ENCODE measurements at regions not wholly inside any gene's neighbourhood (a gene's known extent, or its start where the extent isn't known, plus 50 kb on each side); places are given as distances from the start of the nearest gene placed in this dataset.
"Not testable (repeated sequence)": the region's sequence is repeated elsewhere in the genome, so short reads cannot be mapped to it uniquely, and the experiment has no call there.

- DNase-seq = no peak
- ChIA-PET POLR2A (no interaction called here), CTCF (no interaction called here)
These were observed 310.6 kb downstream of the ACTR3B start for GRCh38 chr7:153070141-153070540.

GRCh38 chr7:153072806-153073205 is 313.3 kb downstream of the ACTR3B start:
- no peaks in the 10 kb centered on the region for H3K4me1 ChIP-seq (ENCODE audit: control extremely low read depth in 1 of 4, control insufficient read depth in 4 of 4, insufficient read depth in 4 of 4, low read length in 3 of 4)
- no peak overlapping the region for H3K4me3 ChIP-seq (ENCODE audit: control insufficient read depth in 1 of 7, extremely low read depth in 1 of 7, insufficient read depth in 4 of 7, low read depth in 2 of 7, low read length in 6 of 7)
- no peak overlapping the region for H3K27ac ChIP-seq (ENCODE audit: insufficient read depth in 1 of 2, low read depth in 1 of 2, low read length in 2 of 2, poor library complexity in 1 of 2, severe bottlenecking in 2 of 2)
- H3K27me3 ChIP-seq (replicated peaks in 2 of 5; ENCODE audit: control insufficient read depth in 4 of 5, insufficient read depth in 5 of 5, low read length in 4 of 5) = no peaks in the 10 kb centered on the region
- CTCF ChIA-PET = no interaction called here
- H3K9me3 ChIP-seq (ENCODE audit: control extremely low read depth in 1 of 5, control insufficient read depth in 4 of 5, insufficient read depth in 2 of 5, low read depth in 1 of 5, low read length in 4 of 5) = no peaks in the 10 kb centered on the region
- H3K36me3 ChIP-seq (ENCODE audit: control insufficient read depth in 4 of 4, insufficient read depth in 4 of 4, low read length in 3 of 4) = no peaks in the 10 kb centered on the region
- 95% methylated on average over 4 of the region's 4 CpGs for WGBS (ENCODE audit: insufficient coverage)
- POLR2A ChIA-PET = no interaction called here
- DNase-seq = no peak

More at GRCh38 chr7:153070141-153070540, 310.6 kb downstream of the ACTR3B start:
- Histone ChIP-seq H3K27ac (ENCODE audit: insufficient read depth in 1 of 2, low read depth in 1 of 2, low read length in 2 of 2, poor library complexity in 1 of 2, severe bottlenecking in 2 of 2) (no peak overlapping the region), H3K36me3 (ENCODE audit: control insufficient read depth in 4 of 4, insufficient read depth in 4 of 4, low read length in 3 of 4) (no peaks in the 10 kb centered on the region), H3K27me3 (replicated peaks in 2 of 5; ENCODE audit: control insufficient read depth in 4 of 5, insufficient read depth in 5 of 5, low read length in 4 of 5) (no peaks in the 10 kb centered on the region), H3K9me3 (ENCODE audit: control extremely low read depth in 1 of 5, control insufficient read depth in 4 of 5, insufficient read depth in 2 of 5, low read depth in 1 of 5, low read length in 4 of 5) (no peaks in the 10 kb centered on the region), H3K4me1 (ENCODE audit: control extremely low read depth in 1 of 4, control insufficient read depth in 4 of 4, insufficient read depth in 4 of 4, low read length in 3 of 4) (no peaks in the 10 kb centered on the region), H3K4me3 (ENCODE audit: control insufficient read depth in 1 of 7, extremely low read depth in 1 of 7, insufficient read depth in 4 of 7, low read depth in 2 of 7, low read length in 6 of 7) (no peak overlapping the region)

GRCh38 chr7:153076289-153076688 is 316.7 kb downstream of the ACTR3B start:
- H3K4me1 ChIP-seq (ENCODE audit: control extremely low read depth in 1 of 4, control insufficient read depth in 4 of 4, insufficient read depth in 4 of 4, low read length in 3 of 4) = not testable (repeated sequence)
- no CpG with 5 or more reads among the region's 2 CpGs for WGBS (ENCODE audit: insufficient coverage)

GRCh38 chr7:153081496-153081895 is 321.9 kb downstream of the ACTR3B start:
- Histone ChIP-seq H3K36me3 (ENCODE audit: control insufficient read depth in 4 of 4, insufficient read depth in 4 of 4, low read length in 3 of 4) (no peaks in the 10 kb centered on the region), H3K4me1 (ENCODE audit: control extremely low read depth in 1 of 4, control insufficient read depth in 4 of 4, insufficient read depth in 4 of 4, low read length in 3 of 4) (no peaks in the 10 kb centered on the region), H3K9me3 (ENCODE audit: control extremely low read depth in 1 of 5, control insufficient read depth in 4 of 5, insufficient read depth in 2 of 5, low read depth in 1 of 5, low read length in 4 of 5) (no peaks in the 10 kb centered on the region), H3K27me3 (replicated peaks in 2 of 5; ENCODE audit: control insufficient read depth in 4 of 5, insufficient read depth in 5 of 5, low read length in 4 of 5) (no peaks in the 10 kb centered on the region), H3K4me3 (ENCODE audit: control insufficient read depth in 1 of 7, extremely low read depth in 1 of 7, insufficient read depth in 4 of 7, low read depth in 2 of 7, low read length in 6 of 7) (no peak overlapping the region), H3K27ac (ENCODE audit: insufficient read depth in 1 of 2, low read depth in 1 of 2, low read length in 2 of 2, poor library complexity in 1 of 2, severe bottlenecking in 2 of 2) (no peak overlapping the region)
- WGBS (ENCODE audit: insufficient coverage) = 93% methylated on average over 8 of the region's 8 CpGs
- CTCF ChIA-PET = no interaction called here
- no peak for DNase-seq
- POLR2A ChIA-PET = no interaction called here

More at GRCh38 chr7:153076289-153076688, 316.7 kb downstream of the ACTR3B start:
- H3K27me3 ChIP-seq (replicated peaks in 2 of 5; ENCODE audit: control insufficient read depth in 4 of 5, insufficient read depth in 5 of 5, low read length in 4 of 5); H3K9me3 ChIP-seq (ENCODE audit: control extremely low read depth in 1 of 5, control insufficient read depth in 4 of 5, insufficient read depth in 2 of 5, low read depth in 1 of 5, low read length in 4 of 5); CTCF ChIA-PET; H3K27ac ChIP-seq (ENCODE audit: insufficient read depth in 1 of 2, low read depth in 1 of 2, low read length in 2 of 2, poor library complexity in 1 of 2, severe bottlenecking in 2 of 2); H3K36me3 ChIP-seq (ENCODE audit: control insufficient read depth in 4 of 4, insufficient read depth in 4 of 4, low read length in 3 of 4); POLR2A ChIA-PET; DNase-seq; H3K4me3 ChIP-seq (ENCODE audit: control insufficient read depth in 1 of 7, extremely low read depth in 1 of 7, insufficient read depth in 4 of 7, low read depth in 2 of 7, low read length in 6 of 7): not testable (repeated sequence)

GRCh38 chr7:153084278-153084677 is 324.7 kb downstream of the ACTR3B start:
- Histone ChIP-seq H3K9me3 (ENCODE audit: control extremely low read depth in 1 of 5, control insufficient read depth in 4 of 5, insufficient read depth in 2 of 5, low read depth in 1 of 5, low read length in 4 of 5) (no peaks in the 10 kb centered on the region), H3K4me1 (ENCODE audit: control extremely low read depth in 1 of 4, control insufficient read depth in 4 of 4, insufficient read depth in 4 of 4, low read length in 3 of 4) (no peaks in the 10 kb centered on the region), H3K36me3 (ENCODE audit: control insufficient read depth in 4 of 4, insufficient read depth in 4 of 4, low read length in 3 of 4) (no peaks in the 10 kb centered on the region), H3K4me3 (ENCODE audit: control insufficient read depth in 1 of 7, extremely low read depth in 1 of 7, insufficient read depth in 4 of 7, low read depth in 2 of 7, low read length in 6 of 7) (no peak overlapping the region), H3K27me3 (replicated peaks in 2 of 5; ENCODE audit: control insufficient read depth in 4 of 5, insufficient read depth in 5 of 5, low read length in 4 of 5) (no peaks in the 10 kb centered on the region), H3K27ac (ENCODE audit: insufficient read depth in 1 of 2, low read depth in 1 of 2, low read length in 2 of 2, poor library complexity in 1 of 2, severe bottlenecking in 2 of 2) (no peak overlapping the region)
- no CpG with 5 or more reads among the region's 6 CpGs for WGBS (ENCODE audit: insufficient coverage)
- ChIA-PET POLR2A (no interaction called here), CTCF (no interaction called here)
- no peak for DNase-seq

- no peak for DNase-seq
- POLR2A ChIA-PET = no interaction called here
These were observed 327.9 kb downstream of the ACTR3B start for GRCh38 chr7:153087498-153087897.

GRCh38 chr7:153088601-153089000 is 329.0 kb downstream of the ACTR3B start:
- Histone ChIP-seq H3K4me3 (ENCODE audit: control insufficient read depth in 1 of 7, extremely low read depth in 1 of 7, insufficient read depth in 4 of 7, low read depth in 2 of 7, low read length in 6 of 7) (no peak overlapping the region), H3K4me1 (ENCODE audit: control extremely low read depth in 1 of 4, control insufficient read depth in 4 of 4, insufficient read depth in 4 of 4, low read length in 3 of 4) (no peaks in the 10 kb centered on the region), H3K27ac (ENCODE audit: insufficient read depth in 1 of 2, low read depth in 1 of 2, low read length in 2 of 2, poor library complexity in 1 of 2, severe bottlenecking in 2 of 2) (no peak overlapping the region), H3K36me3 (ENCODE audit: control insufficient read depth in 4 of 4, insufficient read depth in 4 of 4, low read length in 3 of 4) (no peaks in the 10 kb centered on the region), H3K27me3 (replicated peaks in 2 of 5; ENCODE audit: control insufficient read depth in 4 of 5, insufficient read depth in 5 of 5, low read length in 4 of 5) (no peaks in the 10 kb centered on the region), H3K9me3 (ENCODE audit: control extremely low read depth in 1 of 5, control insufficient read depth in 4 of 5, insufficient read depth in 2 of 5, low read depth in 1 of 5, low read length in 4 of 5) (no peaks in the 10 kb centered on the region)
- CTCF ChIA-PET = no interaction called here
- DNase-seq = no peak
- 77% methylated on average over 4 of the region's 5 CpGs for WGBS (ENCODE audit: insufficient coverage)
- POLR2A ChIA-PET = no interaction called here

More at GRCh38 chr7:153087498-153087897, 327.9 kb downstream of the ACTR3B start:
- no peaks in the 10 kb centered on the region for H3K27me3 ChIP-seq (replicated peaks in 2 of 5; ENCODE audit: control insufficient read depth in 4 of 5, insufficient read depth in 5 of 5, low read length in 4 of 5)
- no peak overlapping the region for H3K27ac ChIP-seq (ENCODE audit: insufficient read depth in 1 of 2, low read depth in 1 of 2, low read length in 2 of 2, poor library complexity in 1 of 2, severe bottlenecking in 2 of 2)
- H3K36me3 ChIP-seq (ENCODE audit: control insufficient read depth in 4 of 4, insufficient read depth in 4 of 4, low read length in 3 of 4) = no peaks in the 10 kb centered on the region
- H3K4me3 ChIP-seq (ENCODE audit: control insufficient read depth in 1 of 7, extremely low read depth in 1 of 7, insufficient read depth in 4 of 7, low read depth in 2 of 7, low read length in 6 of 7) = no peak overlapping the region
- CTCF ChIA-PET = no interaction called here
- 100% methylated on average over 1 of the region's 4 CpGs for WGBS (ENCODE audit: insufficient coverage)
- H3K9me3 ChIP-seq (ENCODE audit: control extremely low read depth in 1 of 5, control insufficient read depth in 4 of 5, insufficient read depth in 2 of 5, low read depth in 1 of 5, low read length in 4 of 5) = no peaks in the 10 kb centered on the region
- H3K4me1 ChIP-seq (ENCODE audit: control extremely low read depth in 1 of 4, control insufficient read depth in 4 of 4, insufficient read depth in 4 of 4, low read length in 3 of 4) = no peaks in the 10 kb centered on the region

All from common myeloid progenitor, CD34-positive (primary cell).